ENCODE measurements at regions not wholly inside any gene's neighbourhood (a gene's known extent, or its start where the extent isn't known, plus 50 kb on each side); places are given as distances from the start of the nearest gene placed in this dataset.

GRCh38 chr13:58329746-58330145 lies 698.2 kb downstream of the PCDH17 start:
- ATAC-seq, result no peak
- H3K9me3 Mint-ChIP-seq, result peaks cover 17 to 18% of the 10 kb centered on the region in 2 donors
- H3K9me3 ChIP-seq (ENCODE audit: control insufficient read depth, insufficient read depth, low read length), result no peaks in the 10 kb centered on the region
- H3K4me3 ChIP-seq (ENCODE audit: low read length), result no peak overlapping the region
- DNase-seq, result no peak
- H3K4me3 Mint-ChIP-seq, result no peak overlapping the region
- intact Hi-C loops (cut with micrococcal nuclease), result no loop called here
- no peaks in the 10 kb centered on the region for H3K4me1 ChIP-seq (ENCODE audit: control insufficient read depth, insufficient read depth, low read length)
- H3K27ac Mint-ChIP-seq, result no peak overlapping the region
- H3K27ac ChIP-seq (ENCODE audit: low read length), result no peak overlapping the region
- no peaks in the 10 kb centered on the region for H3K27me3 Mint-ChIP-seq (ENCODE audit: low read depth in 2 of 2)
- no peaks in the 10 kb centered on the region for H3K36me3 Mint-ChIP-seq
- H3K36me3 ChIP-seq (ENCODE audit: control insufficient read depth, insufficient read depth, low read length), result no peaks in the 10 kb centered on the region
- no peaks in the 10 kb centered on the region for H3K27me3 ChIP-seq (ENCODE audit: control insufficient read depth, insufficient read depth, low read length)
- no peaks in the 10 kb centered on the region for H3K4me1 Mint-ChIP-seq
- WGBS (ENCODE audit: insufficient coverage), result 94% methylated on average over 5 of the region's 5 CpGs
- no peak for TF ChIP-seq CTCF (IDR thresholded peaks at IDR 0.05)

- Histone ChIP-seq H3K4me3 (ENCODE audit: low read length) (no peak overlapping the region), H3K36me3 (ENCODE audit: control insufficient read depth, insufficient read depth, low read length) (no peaks in the 10 kb centered on the region), H3K27me3 (ENCODE audit: control insufficient read depth, insufficient read depth, low read length) (no peaks in the 10 kb centered on the region), H3K9me3 (ENCODE audit: control insufficient read depth, insufficient read depth, low read length) (no peaks in the 10 kb centered on the region), H3K4me1 (ENCODE audit: control insufficient read depth, insufficient read depth, low read length) (no peaks in the 10 kb centered on the region), H3K27ac (ENCODE audit: low read length) (no peak overlapping the region)
- H3K36me3 Mint-ChIP-seq, result peaks cover 12% of the 10 kb centered on the region
- H3K4me3 Mint-ChIP-seq, result no peak overlapping the region
- intact Hi-C loops (cut with micrococcal nuclease), result no loop called here
- H3K4me1 Mint-ChIP-seq, result no peaks in the 10 kb centered on the region
- no peak overlapping the region for H3K27ac Mint-ChIP-seq
- no peak for ATAC-seq
- DNase-seq, result no peak
- H3K27me3 Mint-ChIP-seq (ENCODE audit: low read depth in 2 of 2), result no peaks in the 10 kb centered on the region
- peaks cover 22 to 28% of the 10 kb centered on the region in 2 donors for H3K9me3 Mint-ChIP-seq
- no peak for TF ChIP-seq CTCF (IDR thresholded peaks at IDR 0.05)
Observed at GRCh38 chr13:58340895-58341294, 709.4 kb downstream of the PCDH17 start.

- H3K4me3 Mint-ChIP-seq, result no peak overlapping the region
Observed at GRCh38 chr13:58341318-58341717, 709.8 kb downstream of the PCDH17 start.

More at GRCh38 chr13:58341318-58341717, 709.8 kb downstream of the PCDH17 start:
- Histone ChIP-seq H3K4me3 (ENCODE audit: low read length) (no peak overlapping the region), H3K9me3 (ENCODE audit: control insufficient read depth, insufficient read depth, low read length) (no peaks in the 10 kb centered on the region), H3K36me3 (ENCODE audit: control insufficient read depth, insufficient read depth, low read length) (no peaks in the 10 kb centered on the region), H3K27ac (ENCODE audit: low read length) (no peak overlapping the region), H3K4me1 (ENCODE audit: control insufficient read depth, insufficient read depth, low read length) (no peaks in the 10 kb centered on the region), H3K27me3 (ENCODE audit: control insufficient read depth, insufficient read depth, low read length) (no peaks in the 10 kb centered on the region)
- DNase-seq (no peak), ATAC-seq (no peak)
- no peaks in the 10 kb centered on the region for H3K4me1 Mint-ChIP-seq
- H3K9me3 Mint-ChIP-seq, result peaks cover 22 to 25% of the 10 kb centered on the region in 2 donors
- no peaks in the 10 kb centered on the region for H3K27me3 Mint-ChIP-seq (ENCODE audit: low read depth in 2 of 2)
- peaks cover 12% of the 10 kb centered on the region for H3K36me3 Mint-ChIP-seq
- H3K27ac Mint-ChIP-seq, result no peak overlapping the region
- intact Hi-C loops (cut with micrococcal nuclease), result no loop called here
- TF ChIP-seq CTCF (IDR thresholded peaks at IDR 0.05), result no peak
- 100% methylated on average over 1 of the region's 1 CpG for WGBS (ENCODE audit: insufficient coverage)
